ENCODE measurements at regions not wholly inside any gene's neighbourhood (a gene's known extent, or its start where the extent isn't known, plus 50 kb on each side); places are given as distances from the start of the nearest gene placed in this dataset.
A peak's percentile ranks its signal among the peaks of the same experiment; 100 is the strongest.
"Not testable (repeated sequence)": the region's sequence is repeated elsewhere in the genome, so short reads cannot be mapped to it uniquely, and the experiment has no call there.

DNA sequence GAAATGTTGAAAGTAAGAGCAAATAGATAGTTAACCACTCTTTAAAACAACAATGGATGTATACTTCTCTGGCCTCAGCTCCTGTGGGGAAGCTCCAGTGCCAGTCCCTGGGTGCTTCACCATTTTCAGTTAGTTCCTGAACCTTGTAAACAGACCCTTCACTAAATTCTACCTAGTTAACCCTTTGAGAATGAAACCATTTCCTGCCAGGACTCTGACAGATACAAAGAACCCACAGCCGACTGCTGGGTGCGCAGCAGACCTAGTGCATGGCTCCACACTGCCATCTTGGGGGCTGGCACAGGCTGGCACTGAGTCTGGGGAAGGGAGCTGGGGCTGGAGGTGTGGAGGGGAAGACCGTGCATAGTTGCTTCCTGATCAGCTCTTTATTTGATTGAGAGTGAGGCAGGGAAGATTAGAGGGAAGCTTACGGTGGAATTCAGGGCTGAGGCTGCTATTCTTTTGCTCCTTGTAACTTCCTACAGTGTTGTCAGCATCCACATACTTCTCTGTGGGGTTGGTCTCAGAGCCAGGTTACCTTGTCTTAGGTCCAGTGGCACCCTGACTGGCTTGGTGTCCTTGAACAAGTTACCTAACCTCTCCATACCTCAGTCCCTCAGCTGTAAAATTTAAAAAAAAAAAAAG is 62.3 kb upstream of the TP53BP2 start:
- intact Hi-C loops (cut with DNase I; ENCODE audit: low total_unique reads) (loop anchor here (5.0 kb wide), 1 partner anchor 96 kb away; no protein-coding TSS in a partner anchor), in situ Hi-C loops (cut with MboI; ENCODE audit: low sequenced_read_pairs in 4 of 4) (loop anchor here in 1 of 4 donors (25.0 kb wide), 1 partner anchor 96 kb away; no protein-coding TSS in a partner anchor)
- not testable (repeated sequence) for H3K4me3 ChIP-seq, H3K4me1 ChIP-seq, H3K27me3 ChIP-seq, DNase-seq, H3K36me3 ChIP-seq, H3K27ac ChIP-seq, H3K9me3 ChIP-seq, ATAC-seq
- TF ChIP-seq, protein P1, sequence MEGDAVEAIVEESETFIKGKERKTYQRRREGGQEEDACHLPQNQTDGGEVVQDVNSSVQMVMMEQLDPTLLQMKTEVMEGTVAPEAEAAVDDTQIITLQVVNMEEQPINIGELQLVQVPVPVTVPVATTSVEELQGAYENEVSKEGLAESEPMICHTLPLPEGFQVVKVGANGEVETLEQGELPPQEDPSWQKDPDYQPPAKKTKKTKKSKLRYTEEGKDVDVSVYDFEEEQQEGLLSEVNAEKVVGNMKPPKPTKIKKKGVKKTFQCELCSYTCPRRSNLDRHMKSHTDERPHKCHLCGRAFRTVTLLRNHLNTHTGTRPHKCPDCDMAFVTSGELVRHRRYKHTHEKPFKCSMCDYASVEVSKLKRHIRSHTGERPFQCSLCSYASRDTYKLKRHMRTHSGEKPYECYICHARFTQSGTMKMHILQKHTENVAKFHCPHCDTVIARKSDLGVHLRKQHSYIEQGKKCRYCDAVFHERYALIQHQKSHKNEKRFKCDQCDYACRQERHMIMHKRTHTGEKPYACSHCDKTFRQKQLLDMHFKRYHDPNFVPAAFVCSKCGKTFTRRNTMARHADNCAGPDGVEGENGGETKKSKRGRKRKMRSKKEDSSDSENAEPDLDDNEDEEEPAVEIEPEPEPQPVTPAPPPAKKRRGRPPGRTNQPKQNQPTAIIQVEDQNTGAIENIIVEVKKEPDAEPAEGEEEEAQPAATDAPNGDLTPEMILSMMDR (IDR thresholded peaks at IDR 0.05 in 4 of 5, conservative IDR thresholded peaks at IDR 0.05 in 1 of 5) = peak in 3 of 5 experiments; percentile 29 to 67 (median 32)

DNA sequence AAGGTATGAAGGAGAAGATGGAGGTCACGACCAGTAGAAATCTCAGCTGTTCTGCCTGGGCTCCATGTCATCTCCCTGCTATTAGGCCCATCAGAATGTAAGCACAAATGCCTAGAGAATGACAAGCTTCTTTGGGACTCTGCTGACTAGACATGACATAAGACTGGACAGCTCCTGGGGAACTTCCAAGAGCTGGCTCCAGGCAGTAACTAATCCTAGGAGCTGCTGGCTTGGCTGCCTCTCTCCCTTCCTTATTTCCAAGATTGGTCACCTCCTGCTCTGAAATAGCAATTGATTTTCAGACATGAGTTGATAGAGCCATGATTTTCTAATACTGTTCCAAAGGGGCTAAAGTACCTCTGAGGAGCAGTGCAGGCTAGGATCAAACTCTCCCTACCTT is 57.5 kb upstream of the TP53BP2 start:
- peak in 1 of 2 donors; percentile 53 for DNase-seq
- ATAC-seq; intact Hi-C loops (cut with DNase I; ENCODE audit: low total_unique reads); H3K27ac ChIP-seq; H3K27me3 ChIP-seq; H3K36me3 ChIP-seq; H3K4me1 ChIP-seq; H3K4me3 ChIP-seq; H3K9me3 ChIP-seq: not testable (repeated sequence)
- in situ Hi-C loops (cut with MboI; ENCODE audit: low sequenced_read_pairs in 4 of 4) = loop anchor here in 1 of 4 donors (25.0 kb wide), 1 partner anchor 91 kb away; no protein-coding TSS in a partner anchor

DNA sequence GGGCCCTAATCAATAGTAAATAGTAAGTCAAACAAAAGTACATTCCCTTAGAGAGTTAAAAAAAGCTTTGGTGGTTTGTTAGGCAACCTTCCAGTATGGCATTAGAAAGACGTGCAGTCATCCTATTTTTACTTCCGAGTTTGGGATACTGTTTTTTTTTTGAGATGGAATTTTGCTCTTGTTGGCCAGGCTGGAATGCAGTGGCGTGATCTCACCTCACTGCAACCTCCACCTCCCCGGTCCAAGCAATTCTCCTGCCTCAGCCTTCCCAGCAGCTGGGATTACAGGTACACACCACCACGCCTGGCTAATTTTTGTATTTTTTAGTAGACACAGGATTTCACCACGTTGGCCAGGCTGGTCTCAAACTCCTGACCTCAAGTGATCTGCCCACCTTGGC is 54.0 kb upstream of the TP53BP2 start:
- H3K27ac ChIP-seq; H3K36me3 ChIP-seq; H3K27me3 ChIP-seq; intact Hi-C loops (cut with DNase I; ENCODE audit: low total_unique reads); H3K4me3 ChIP-seq; H3K4me1 ChIP-seq; H3K9me3 ChIP-seq; ATAC-seq; DNase-seq: not testable (repeated sequence)
- in situ Hi-C loops (cut with MboI; ENCODE audit: low sequenced_read_pairs in 4 of 4) = loop anchor here in 1 of 4 donors (25.0 kb wide), 1 partner anchor 87 kb away; no protein-coding TSS in a partner anchor

DNA sequence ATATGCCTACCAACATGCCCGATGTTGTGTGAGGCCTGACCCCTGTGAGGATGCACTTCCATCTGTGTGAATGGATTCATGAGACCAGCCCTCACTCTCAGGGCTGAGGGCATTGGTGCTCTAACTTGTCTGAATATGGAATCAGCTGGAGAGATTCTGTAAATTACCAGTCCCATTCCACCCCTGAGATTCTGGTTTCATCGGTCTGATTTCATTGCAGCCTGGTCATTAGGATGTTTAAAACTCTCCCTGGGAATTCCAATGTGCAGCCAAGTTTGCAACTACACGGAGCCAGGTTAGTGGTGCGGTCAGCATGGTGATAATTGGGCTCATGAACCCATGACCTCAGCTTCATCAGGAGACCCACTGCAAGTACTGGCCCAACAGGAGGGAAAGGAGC is 51.4 kb upstream of the TP53BP2 start:
- H3K4me3 ChIP-seq; H3K4me1 ChIP-seq; H3K27me3 ChIP-seq; H3K9me3 ChIP-seq; in situ Hi-C loops (cut with MboI; ENCODE audit: low sequenced_read_pairs in 4 of 4); H3K36me3 ChIP-seq; intact Hi-C loops (cut with DNase I; ENCODE audit: low total_unique reads); ATAC-seq; DNase-seq; H3K27ac ChIP-seq: not testable (repeated sequence)

DNA sequence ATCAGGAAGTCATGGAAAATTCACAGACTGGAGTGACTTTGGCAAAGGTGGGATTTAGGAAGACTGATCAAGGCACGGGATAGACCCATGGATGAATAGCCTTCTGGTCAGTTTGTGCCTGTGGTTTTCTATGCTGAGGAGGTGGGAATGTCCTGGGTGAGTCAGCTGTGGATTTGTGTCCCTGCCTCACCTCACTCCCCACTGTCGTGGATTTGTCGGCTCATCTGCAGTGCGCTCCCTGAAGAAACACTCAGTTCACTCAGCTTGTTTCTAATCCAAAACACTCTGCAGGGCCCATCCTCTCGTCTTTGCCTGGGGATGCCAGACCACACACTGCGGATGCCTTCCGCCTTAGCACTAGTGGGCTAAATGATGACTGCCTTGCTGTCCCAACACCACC is 50.2 kb upstream of the TP53BP2 start:
- H3K9me3 ChIP-seq; intact Hi-C loops (cut with DNase I; ENCODE audit: low total_unique reads); in situ Hi-C loops (cut with MboI; ENCODE audit: low sequenced_read_pairs in 4 of 4); H3K27me3 ChIP-seq; H3K27ac ChIP-seq; H3K36me3 ChIP-seq; H3K4me3 ChIP-seq; ATAC-seq; H3K4me1 ChIP-seq; DNase-seq: not testable (repeated sequence)

All from gastrocnemius medialis (tissue), 4 donors.